ENCODE measurements at regions not wholly inside any gene's neighbourhood (a gene's known extent, or its start where the extent isn't known, plus 50 kb on each side); places are given as distances from the start of the nearest gene placed in this dataset.

DNA sequence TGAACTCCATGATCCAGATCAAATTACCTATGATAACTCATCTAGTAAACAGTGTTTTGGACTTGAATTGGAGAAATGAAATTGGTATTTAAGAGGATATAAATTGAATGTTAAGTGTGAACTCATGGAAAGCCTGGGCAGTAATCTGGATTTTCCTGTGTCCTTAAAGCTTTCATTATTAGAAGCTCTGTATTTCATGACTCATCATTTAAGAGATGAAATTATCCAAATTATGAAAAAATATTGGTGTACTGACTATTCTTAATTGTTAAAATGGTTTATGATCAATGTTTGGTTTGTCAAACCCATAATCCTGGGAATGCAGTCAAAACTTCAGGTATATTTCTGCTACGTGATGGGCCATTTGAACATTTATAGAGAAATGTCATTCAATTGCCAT lies 332.2 kb upstream of the ST6GAL2 start:
- no peaks in the 10 kb centered on the region for H3K9me2 ChIP-seq (ENCODE audit: insufficient read depth, low read length)
- no peaks in the 10 kb centered on the region for H3K79me2 ChIP-seq (ENCODE audit: insufficient read depth, low read depth, low read length)
- no peaks in the 10 kb centered on the region for H3K36me3 ChIP-seq (ENCODE audit: insufficient read depth, low read length)
- H3K27ac ChIP-seq (ENCODE audit: low read depth, low read length, poor library complexity, severe bottlenecking) = no peak overlapping the region
- ChIA-PET POLR2A (interaction anchor here (0.6 kb wide), 1 partner anchor 53 kb away, joined by 3 read pairs; no protein-coding TSS in a partner anchor), CTCF (ENCODE audit: unreplicated experiment) (no interaction called here)
- H3K4me1 ChIP-seq (ENCODE audit: insufficient read depth, low read length, poor library complexity, severe bottlenecking) = no peaks in the 10 kb centered on the region
- BruUV-seq (replicated peaks) = no TSS peak
- no peak for DNase-seq (ENCODE audit: low spot score)
- TF ChIP-seq EZH2phosphoT487 (IDR thresholded peaks at IDR 0.05; ENCODE audit: borderline replicate concordance, low read depth, low read length) = no peak
- TF ChIP-seq, protein P1, sequence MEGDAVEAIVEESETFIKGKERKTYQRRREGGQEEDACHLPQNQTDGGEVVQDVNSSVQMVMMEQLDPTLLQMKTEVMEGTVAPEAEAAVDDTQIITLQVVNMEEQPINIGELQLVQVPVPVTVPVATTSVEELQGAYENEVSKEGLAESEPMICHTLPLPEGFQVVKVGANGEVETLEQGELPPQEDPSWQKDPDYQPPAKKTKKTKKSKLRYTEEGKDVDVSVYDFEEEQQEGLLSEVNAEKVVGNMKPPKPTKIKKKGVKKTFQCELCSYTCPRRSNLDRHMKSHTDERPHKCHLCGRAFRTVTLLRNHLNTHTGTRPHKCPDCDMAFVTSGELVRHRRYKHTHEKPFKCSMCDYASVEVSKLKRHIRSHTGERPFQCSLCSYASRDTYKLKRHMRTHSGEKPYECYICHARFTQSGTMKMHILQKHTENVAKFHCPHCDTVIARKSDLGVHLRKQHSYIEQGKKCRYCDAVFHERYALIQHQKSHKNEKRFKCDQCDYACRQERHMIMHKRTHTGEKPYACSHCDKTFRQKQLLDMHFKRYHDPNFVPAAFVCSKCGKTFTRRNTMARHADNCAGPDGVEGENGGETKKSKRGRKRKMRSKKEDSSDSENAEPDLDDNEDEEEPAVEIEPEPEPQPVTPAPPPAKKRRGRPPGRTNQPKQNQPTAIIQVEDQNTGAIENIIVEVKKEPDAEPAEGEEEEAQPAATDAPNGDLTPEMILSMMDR (conservative IDR thresholded peaks at IDR 0.05; ENCODE audit: low read length) = no peak
- H3K9me3 ChIP-seq (ENCODE audit: low read length) = no peaks in the 10 kb centered on the region
- H2AFZ ChIP-seq (ENCODE audit: low read length) = no peak overlapping the region
- intact Hi-C loops (cut with micrococcal nuclease; ENCODE audit: unreplicated experiment) = no loop called here
- no peaks in the 10 kb centered on the region for H4K20me1 ChIP-seq (ENCODE audit: insufficient read depth, low read length)
- no peak overlapping the region for H3K4me3 ChIP-seq (ENCODE audit: low read depth, low read length, poor library complexity, severe bottlenecking)
- no peak overlapping the region for H3K4me2 ChIP-seq (ENCODE audit: low read length)

- CTCF ChIA-PET (ENCODE audit: unreplicated experiment) = no interaction called here
Measured at GRCh38 chr2:107222466-107222865, 336.5 kb upstream of the ST6GAL2 start.

DNA sequence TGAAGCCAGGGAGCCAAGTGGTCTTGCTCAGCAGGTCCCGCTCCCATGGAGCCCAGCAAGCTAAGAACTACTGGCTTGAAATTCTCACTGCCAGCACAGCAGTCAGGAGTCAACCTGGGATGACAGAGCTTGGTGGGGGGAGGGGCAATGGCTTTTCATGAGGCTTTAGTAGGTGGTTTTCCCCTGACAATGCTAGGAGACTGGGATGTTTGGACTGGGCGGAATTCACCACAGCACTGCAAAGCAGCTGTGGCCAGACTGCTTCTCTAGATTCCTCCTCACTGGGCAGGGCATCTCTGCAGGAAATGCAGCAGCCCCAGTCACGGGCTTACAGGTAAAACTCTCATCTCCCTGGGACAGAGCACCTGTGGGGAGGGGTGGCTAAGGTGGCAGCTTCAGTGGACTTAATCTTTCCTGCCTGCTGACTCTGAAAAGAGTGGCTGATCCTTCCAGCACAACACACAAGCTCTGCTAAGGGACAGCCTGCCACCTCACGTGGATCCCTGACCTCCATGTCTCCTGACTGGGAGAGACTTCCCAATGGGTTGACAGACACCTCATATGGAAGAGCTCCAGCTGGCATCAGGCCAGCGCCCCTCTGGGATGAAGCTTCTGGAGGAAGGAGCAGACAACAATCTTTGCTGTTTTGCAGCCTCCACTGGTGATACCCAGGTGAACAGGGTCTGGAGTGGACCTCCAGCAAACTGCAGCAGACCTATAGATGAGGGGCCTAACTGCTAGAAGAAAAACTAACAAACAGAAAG lies 349.7 kb upstream of the ST6GAL2 start:
- TF ChIP-seq, protein P1 (conservative IDR thresholded peaks at IDR 0.05; ENCODE audit: low read length) = no peak
- no peak for TF ChIP-seq EZH2phosphoT487 (IDR thresholded peaks at IDR 0.05; ENCODE audit: borderline replicate concordance, low read depth, low read length)
- intact Hi-C loops (cut with micrococcal nuclease; ENCODE audit: unreplicated experiment) = no loop called here
- Histone ChIP-seq H4K20me1 (ENCODE audit: insufficient read depth, low read length) (no peaks in the 10 kb centered on the region), H3K4me3 (ENCODE audit: low read depth, low read length, poor library complexity, severe bottlenecking) (no peak overlapping the region), H3K79me2 (ENCODE audit: insufficient read depth, low read depth, low read length) (no peaks in the 10 kb centered on the region), H3K9me2 (ENCODE audit: insufficient read depth, low read length) (no peaks in the 10 kb centered on the region), H2AFZ (ENCODE audit: low read length) (no peak overlapping the region), H3K27ac (ENCODE audit: low read depth, low read length, poor library complexity, severe bottlenecking) (no peak overlapping the region), H3K4me2 (ENCODE audit: low read length) (no peak overlapping the region), H3K4me1 (ENCODE audit: insufficient read depth, low read length, poor library complexity, severe bottlenecking) (no peaks in the 10 kb centered on the region), H3K36me3 (ENCODE audit: insufficient read depth, low read length) (no peaks in the 10 kb centered on the region), H3K9me3 (ENCODE audit: low read length) (no peaks in the 10 kb centered on the region)
- BruUV-seq (replicated peaks) = no TSS peak
- ChIA-PET CTCF (ENCODE audit: unreplicated experiment) (no interaction called here), POLR2A (no interaction called here)
- DNase-seq (ENCODE audit: low spot score) = no peak

More at GRCh38 chr2:107222466-107222865, 336.5 kb upstream of the ST6GAL2 start:
- no TSS peak for BruUV-seq (replicated peaks)
- Histone ChIP-seq H3K4me3 (ENCODE audit: low read depth, low read length, poor library complexity, severe bottlenecking) (no peak overlapping the region), H4K20me1 (ENCODE audit: insufficient read depth, low read length) (no peaks in the 10 kb centered on the region), H3K79me2 (ENCODE audit: insufficient read depth, low read depth, low read length) (no peaks in the 10 kb centered on the region), H3K36me3 (ENCODE audit: insufficient read depth, low read length) (no peaks in the 10 kb centered on the region), H3K4me2 (ENCODE audit: low read length) (no peak overlapping the region), H3K9me2 (ENCODE audit: insufficient read depth, low read length) (no peaks in the 10 kb centered on the region), H3K9me3 (ENCODE audit: low read length) (no peaks in the 10 kb centered on the region), H3K27ac (ENCODE audit: low read depth, low read length, poor library complexity, severe bottlenecking) (no peak overlapping the region), H2AFZ (ENCODE audit: low read length) (no peak overlapping the region), H3K4me1 (ENCODE audit: insufficient read depth, low read length, poor library complexity, severe bottlenecking) (no peaks in the 10 kb centered on the region)
- intact Hi-C loops (cut with micrococcal nuclease; ENCODE audit: unreplicated experiment) = no loop called here
- TF ChIP-seq, protein P1 (conservative IDR thresholded peaks at IDR 0.05; ENCODE audit: low read length) = no peak
- no peak for TF ChIP-seq EZH2phosphoT487 (IDR thresholded peaks at IDR 0.05; ENCODE audit: borderline replicate concordance, low read depth, low read length)
- POLR2A ChIA-PET = no interaction called here
- DNase-seq (ENCODE audit: low spot score) = no peak
